ENCODE measurements at regions not wholly inside any gene's neighbourhood (a gene's known extent, or its start where the extent isn't known, plus 50 kb on each side); places are given as distances from the start of the nearest gene placed in this dataset.

- TF ChIP-seq POLR2A (IDR thresholded peaks at IDR 0.05) = no peak
- no peak for TF ChIP-seq CTCF (IDR thresholded peaks at IDR 0.05 in 4 of 5, conservative IDR thresholded peaks at IDR 0.05 in 1 of 5)
Measured at GRCh38 chr3:177726807-177727206, 529.5 kb upstream of the TBL1XR1 start.
